ENCODE measurements at regions not wholly inside any gene's neighbourhood (a gene's known extent, or its start where the extent isn't known, plus 50 kb on each side); places are given as distances from the start of the nearest gene placed in this dataset.

GRCh38 chr4:165788686-165789463 is 84.2 kb upstream of the TLL1 start:
- intact Hi-C loops (cut with micrococcal nuclease), result no loop called here
- Histone ChIP-seq H3K9me3 (replicated peaks; ENCODE audit: control insufficient read depth, insufficient read depth, low read length) (no peaks in the 10 kb centered on the region), H3K4me1 (ENCODE audit: control insufficient read depth, extremely low read depth, insufficient read depth, low read length) (no peaks in the 10 kb centered on the region), H4K20me1 (replicated peaks; ENCODE audit: control insufficient read depth, extremely low read depth, insufficient read depth, low read length) (no peaks in the 10 kb centered on the region), H3K9ac (replicated peaks; ENCODE audit: extremely low read depth, insufficient read depth, low read length) (no peak overlapping the region), H3K79me2 (ENCODE audit: control insufficient read depth, insufficient read depth, low read length) (no peaks in the 10 kb centered on the region), H3K4me2 (ENCODE audit: insufficient read depth, low read length) (no peak overlapping the region), H3K36me3 (ENCODE audit: control insufficient read depth in 2 of 2, extremely low read depth in 1 of 2, insufficient read depth in 2 of 2, low read length in 2 of 2) (no peaks in the 10 kb centered on the region), H2AFZ (ENCODE audit: low read depth, low read length) (no peak overlapping the region), H3K27me3 (ENCODE audit: control insufficient read depth in 2 of 2, insufficient read depth in 2 of 2, low read length in 2 of 2) (no peaks in the 10 kb centered on the region), H3K4me3 (replicated peaks in 1 of 3; ENCODE audit: insufficient read depth in 1 of 3, low read depth in 1 of 3, low read length in 3 of 3) (no peak overlapping the region), H3K9me1 (replicated peaks; ENCODE audit: control insufficient read depth, extremely low read depth, insufficient read depth, low read length) (no peaks in the 10 kb centered on the region), H3K27ac (ENCODE audit: insufficient read depth, low read depth, low read length) (no peak overlapping the region)
- DNase-seq (ENCODE audit: low read depth, low spot score), result no peak
- dilution Hi-C loops (cut with MboI; ENCODE audit: extremely low pct_ligation_motif_present, low sequenced_read_pairs), result no loop called here
- no TSS peak for BruUV-seq (replicated peaks)
- FAIRE-seq, result no peak
- CTCF ChIA-PET, result interaction anchor here (3.0 kb wide), 1 partner anchor 11 kb away, joined by 10 read pairs; no protein-coding TSS in a partner anchor
- TF ChIP-seq FOS (IDR thresholded peaks at IDR 0.05; ENCODE audit: borderline replicate concordance, insufficient read depth, low read length) (no peak), POLR2A (IDR thresholded peaks at IDR 0.05; ENCODE audit: low read depth, low read length) (no peak), CTCF (IDR thresholded peaks at IDR 0.05; ENCODE audit: extremely low read depth in 1 of 2, insufficient read depth in 1 of 2, low read depth in 1 of 2, low read length in 2 of 2) (no peak), MAX (IDR thresholded peaks at IDR 0.05; ENCODE audit: insufficient read depth, insufficient read length) (no peak), POLR2AphosphoS5 (IDR thresholded peaks at IDR 0.05; ENCODE audit: insufficient read depth, low read depth, low read length) (no peak), EZH2 (IDR thresholded peaks at IDR 0.05; ENCODE audit: borderline replicate concordance, low read depth, low read length, severe bottlenecking) (no peak), JUN (IDR thresholded peaks at IDR 0.05; ENCODE audit: borderline replicate concordance, insufficient read depth, insufficient read length, low read depth) (no peak), MYC (IDR thresholded peaks at IDR 0.05; ENCODE audit: low read depth, low read length) (no peak), GATA2 (IDR thresholded peaks at IDR 0.05; ENCODE audit: insufficient read depth, insufficient read length, low read depth, low read length) (no peak)
- POLR2A ChIA-PET, result no interaction called here
